ENCODE measurements at regions not wholly inside any gene's neighbourhood (a gene's known extent, or its start where the extent isn't known, plus 50 kb on each side); places are given as distances from the start of the nearest gene placed in this dataset.

DNA sequence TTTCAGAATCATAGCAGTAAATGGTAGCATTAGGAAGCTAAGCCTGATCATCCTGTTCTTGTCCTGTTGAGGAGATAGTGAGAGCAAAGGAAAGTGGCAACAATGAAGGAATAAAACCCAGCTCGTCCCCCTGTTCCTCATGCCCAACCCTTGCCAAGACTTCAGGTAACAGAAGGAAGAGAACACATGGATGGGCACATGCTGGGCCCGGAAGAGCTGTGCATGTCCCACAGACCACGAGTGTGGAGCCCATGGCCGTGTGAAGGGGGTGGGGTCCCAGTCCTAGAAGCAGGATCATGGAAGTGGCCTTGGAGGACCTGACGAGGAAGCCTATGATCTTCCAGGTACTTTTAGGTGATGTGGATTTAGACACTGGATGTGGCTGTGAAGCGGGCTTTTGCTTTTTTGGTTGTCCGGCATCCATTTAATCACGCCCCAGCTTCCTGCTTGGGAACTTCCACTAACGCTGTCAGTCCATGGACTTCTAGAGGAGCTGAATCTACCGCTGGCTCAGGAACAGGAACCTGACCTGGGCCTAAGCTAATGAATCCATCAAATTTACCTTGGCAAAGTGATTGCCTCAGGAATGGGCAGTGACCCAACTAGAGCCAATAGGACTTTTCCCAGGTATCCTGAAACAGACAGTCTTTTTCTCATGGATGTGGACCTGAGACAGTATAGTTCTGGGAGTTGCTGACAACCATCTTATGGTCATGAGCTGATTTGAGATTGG, 79.3 kb upstream of the ARMC2 start:
- TF ChIP-seq, protein P1, sequence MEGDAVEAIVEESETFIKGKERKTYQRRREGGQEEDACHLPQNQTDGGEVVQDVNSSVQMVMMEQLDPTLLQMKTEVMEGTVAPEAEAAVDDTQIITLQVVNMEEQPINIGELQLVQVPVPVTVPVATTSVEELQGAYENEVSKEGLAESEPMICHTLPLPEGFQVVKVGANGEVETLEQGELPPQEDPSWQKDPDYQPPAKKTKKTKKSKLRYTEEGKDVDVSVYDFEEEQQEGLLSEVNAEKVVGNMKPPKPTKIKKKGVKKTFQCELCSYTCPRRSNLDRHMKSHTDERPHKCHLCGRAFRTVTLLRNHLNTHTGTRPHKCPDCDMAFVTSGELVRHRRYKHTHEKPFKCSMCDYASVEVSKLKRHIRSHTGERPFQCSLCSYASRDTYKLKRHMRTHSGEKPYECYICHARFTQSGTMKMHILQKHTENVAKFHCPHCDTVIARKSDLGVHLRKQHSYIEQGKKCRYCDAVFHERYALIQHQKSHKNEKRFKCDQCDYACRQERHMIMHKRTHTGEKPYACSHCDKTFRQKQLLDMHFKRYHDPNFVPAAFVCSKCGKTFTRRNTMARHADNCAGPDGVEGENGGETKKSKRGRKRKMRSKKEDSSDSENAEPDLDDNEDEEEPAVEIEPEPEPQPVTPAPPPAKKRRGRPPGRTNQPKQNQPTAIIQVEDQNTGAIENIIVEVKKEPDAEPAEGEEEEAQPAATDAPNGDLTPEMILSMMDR (IDR thresholded peaks at IDR 0.05) = no peak
- TF ChIP-seq ZFX (IDR thresholded peaks at IDR 0.05; ENCODE audit: borderline replicate concordance) = no peak
